Dermis blood vessel endothelial cell (primary cell): ENCODE measurements at regions not wholly inside any gene's neighbourhood (a gene's known extent, or its start where the extent isn't known, plus 50 kb on each side); places are given as distances from the start of the nearest gene placed in this dataset.

Experiments used
- DNase-seq: peaks from one replicate; pipeline ENCODE4 v3.0.0; 2010

GRCh38 chr2:126831234-126832005 is 67.3 kb upstream of the TEX51 start:
- peak; percentile 85 for DNase-seq

DNA sequence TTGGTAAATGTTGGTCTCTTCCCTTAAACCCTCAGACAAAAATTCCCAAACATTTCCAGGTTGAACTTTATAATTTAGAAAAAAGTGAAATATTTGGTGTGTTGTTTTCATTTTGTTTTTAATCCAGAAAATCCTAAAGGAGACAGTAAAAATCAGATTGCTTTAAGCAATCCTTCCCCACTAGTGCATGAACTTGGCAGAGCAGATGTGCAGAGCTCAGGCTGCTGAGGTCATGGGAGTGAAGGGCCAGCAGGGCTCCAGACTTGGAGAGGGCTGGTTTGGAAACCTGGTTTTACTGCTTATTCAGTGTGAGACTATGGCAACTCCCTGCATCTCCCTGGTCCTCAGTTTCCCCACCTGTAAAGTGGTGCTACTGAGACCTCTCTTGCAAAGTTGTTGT is 66.7 kb upstream of the TEX51 start:
- peak; percentile 9 for DNase-seq

- DNase-seq, result no peak
These were observed 65.9 kb upstream of the TEX51 start for GRCh38 chr2:126832757-126833156.

GRCh38 chr2:126834006-126834659 is 64.6 kb upstream of the TEX51 start:
- no peak for DNase-seq

DNA sequence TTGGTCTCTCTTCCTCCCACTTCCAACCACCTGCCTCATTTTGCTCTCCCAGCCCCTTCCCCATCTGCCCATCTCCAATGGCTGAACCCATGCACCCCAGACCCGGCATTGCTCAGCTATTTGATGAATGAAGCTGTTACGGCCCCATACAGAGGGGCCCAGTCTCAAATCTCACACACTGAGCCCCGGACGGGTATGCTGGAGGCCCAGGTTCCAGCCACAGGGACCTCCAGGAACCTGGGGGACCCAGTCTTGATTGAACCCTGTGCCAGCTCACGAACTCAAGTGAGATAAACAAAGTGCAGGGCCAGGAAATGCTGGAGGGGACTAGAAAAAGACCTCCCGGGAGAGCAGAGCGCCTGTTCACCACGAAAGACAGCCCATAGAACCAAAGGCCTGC is 63.4 kb upstream of the TEX51 start:
- no peak for DNase-seq

- no peak for DNase-seq
These were observed 62.9 kb upstream of the TEX51 start for GRCh38 chr2:126835831-126836230.

- no peak for DNase-seq
These were observed 61.7 kb upstream of the TEX51 start for GRCh38 chr2:126836761-126837679.

GRCh38 chr2:126837966-126838715 is 60.5 kb upstream of the TEX51 start:
- DNase-seq, result no peak

GRCh38 chr2:126838716-126838985 is 60.0 kb upstream of the TEX51 start:
- no peak for DNase-seq

DNA sequence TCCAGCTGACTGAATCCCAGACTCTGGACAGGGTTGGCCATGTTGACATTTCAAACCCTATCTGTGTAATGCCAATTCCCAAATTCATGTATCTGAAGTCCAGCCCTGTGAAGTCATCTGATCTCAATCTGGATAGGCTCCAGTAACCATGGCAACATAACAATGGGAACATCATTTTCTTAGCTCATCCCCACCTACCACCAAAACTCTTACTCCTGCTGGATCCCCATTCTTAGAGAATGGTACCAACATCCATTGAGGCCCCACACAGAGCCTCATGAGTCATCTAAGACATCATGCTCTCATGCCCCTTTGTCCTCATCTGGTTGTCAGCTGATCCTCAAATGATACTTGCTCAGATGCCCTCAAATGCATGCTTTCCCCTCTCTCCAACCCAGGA is 58.9 kb upstream of the TEX51 start:
- no peak for DNase-seq

- no peak for DNase-seq
These were observed 55.6 kb upstream of the TEX51 start for GRCh38 chr2:126843081-126843480.

DNA sequence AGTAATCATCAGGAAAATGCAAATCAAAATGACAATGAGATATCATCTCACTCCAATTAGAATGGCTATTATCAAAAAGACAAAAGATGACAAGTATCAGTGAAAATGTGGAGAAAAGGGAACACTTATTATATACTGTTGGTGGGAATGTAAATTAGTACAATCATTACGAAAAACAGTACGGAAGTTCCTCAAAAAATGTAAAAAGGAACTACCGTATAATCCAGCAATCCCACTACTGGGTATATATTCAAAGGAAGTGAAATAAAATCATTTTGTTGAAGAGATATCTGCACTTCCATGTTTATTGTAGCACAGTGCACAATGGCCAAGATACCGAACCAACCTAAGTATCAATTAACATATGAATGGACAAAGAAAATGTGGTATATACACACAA is 52.4 kb upstream of the TEX51 start:
- DNase-seq, result no peak
